ENCODE measurements at regions not wholly inside any gene's neighbourhood (a gene's known extent, or its start where the extent isn't known, plus 50 kb on each side); places are given as distances from the start of the nearest gene placed in this dataset.

- Mint-ChIP-seq H3K27ac (no peak overlapping the region), H3K4me1 (no peaks in the 10 kb centered on the region), H3K36me3 (ENCODE audit: low read depth) (no peaks in the 10 kb centered on the region), H3K27me3 (ENCODE audit: low read depth) (peaks cover 11% of the 10 kb centered on the region), H3K4me3 (no peak overlapping the region), H3K9me3 (peaks cover 4% of the 10 kb centered on the region)
- no peak for TF ChIP-seq CTCF (IDR thresholded peaks at IDR 0.05; ENCODE audit: unreplicated experiment in 3 of 3)
Measured at GRCh38 chr16:59181821-59182420, 447.8 kb upstream of the GOT2 start.

GRCh38 chr16:59180083-59180476 is 446.0 kb upstream of the GOT2 start:
- Mint-ChIP-seq H3K27me3 (ENCODE audit: low read depth) (peaks cover 11% of the 10 kb centered on the region), H3K4me3 (no peak overlapping the region), H3K27ac (no peak overlapping the region), H3K4me1 (no peaks in the 10 kb centered on the region), H3K36me3 (ENCODE audit: low read depth) (no peaks in the 10 kb centered on the region), H3K9me3 (no peaks in the 10 kb centered on the region)
- TF ChIP-seq CTCF (IDR thresholded peaks at IDR 0.05; ENCODE audit: unreplicated experiment in 3 of 3), result no peak

- Mint-ChIP-seq H3K4me3 (no peak overlapping the region), H3K4me1 (no peaks in the 10 kb centered on the region), H3K36me3 (ENCODE audit: low read depth) (no peaks in the 10 kb centered on the region), H3K27me3 (ENCODE audit: low read depth) (peaks cover 11% of the 10 kb centered on the region), H3K9me3 (no peaks in the 10 kb centered on the region), H3K27ac (no peak overlapping the region)
- TF ChIP-seq CTCF (IDR thresholded peaks at IDR 0.05; ENCODE audit: unreplicated experiment in 3 of 3), result no peak
Measured at GRCh38 chr16:59179446-59180082, 445.4 kb upstream of the GOT2 start.

DNA sequence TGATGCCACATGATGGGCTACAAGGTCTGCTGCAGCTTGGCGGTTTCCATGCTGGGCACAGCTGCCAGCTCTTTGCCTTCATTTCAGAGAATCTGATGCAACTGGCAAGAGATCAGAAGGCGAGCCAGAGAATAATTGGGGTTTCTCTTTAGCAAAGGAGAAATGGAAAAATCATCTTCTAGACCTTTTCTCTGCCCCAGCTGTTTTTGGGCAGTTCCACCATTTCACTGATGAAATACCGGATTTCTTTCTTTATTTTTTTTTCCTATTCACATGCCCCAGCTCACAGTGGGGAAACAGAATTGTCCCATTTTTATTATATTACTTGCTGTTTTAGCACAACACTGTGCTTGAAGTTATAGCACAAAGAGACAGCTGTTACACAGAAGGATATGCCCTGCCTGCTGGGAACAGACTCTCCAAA is 439.3 kb upstream of the GOT2 start:
- no peak overlapping the region for H3K27ac Mint-ChIP-seq
- H3K9me3 Mint-ChIP-seq, result no peaks in the 10 kb centered on the region
- H3K27me3 Mint-ChIP-seq (ENCODE audit: low read depth), result peaks cover 2% of the 10 kb centered on the region
- H3K4me1 Mint-ChIP-seq, result peaks cover 14% of the 10 kb centered on the region
- TF ChIP-seq CTCF (IDR thresholded peaks at IDR 0.05; ENCODE audit: unreplicated experiment in 3 of 3), result no peak
- no peak overlapping the region for H3K4me3 Mint-ChIP-seq
- H3K36me3 Mint-ChIP-seq (ENCODE audit: low read depth), result no peaks in the 10 kb centered on the region

DNA sequence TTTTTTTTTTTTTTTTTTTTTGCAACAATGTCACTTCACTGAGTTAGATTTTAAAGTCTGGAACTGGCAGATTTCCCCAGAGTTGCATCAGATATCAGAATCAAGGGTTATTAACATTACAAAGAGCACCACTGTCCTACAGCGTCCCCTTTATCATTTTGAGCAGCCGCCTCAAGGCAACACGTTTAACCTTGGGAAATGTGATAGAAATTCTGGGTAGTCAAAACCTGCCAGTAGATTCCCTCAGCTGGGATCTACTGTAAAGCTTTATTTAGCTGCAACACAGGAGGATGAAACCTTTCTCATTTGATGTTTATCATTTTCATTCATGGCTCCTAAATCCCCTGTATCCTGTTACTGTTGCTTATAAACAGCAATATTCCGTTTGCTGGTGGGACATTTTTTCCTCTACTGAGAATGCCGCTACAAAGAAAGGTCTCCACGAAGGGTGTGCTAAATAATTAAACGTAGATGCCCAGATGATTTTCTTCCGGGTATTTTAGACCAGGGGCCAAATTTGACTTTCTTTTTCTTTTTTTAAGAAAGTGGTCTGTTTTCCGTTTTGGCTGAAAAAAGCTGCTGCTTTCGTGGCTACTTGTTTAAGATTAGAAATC is 436.1 kb upstream of the GOT2 start:
- Mint-ChIP-seq H3K27me3 (ENCODE audit: low read depth) (no peaks in the 10 kb centered on the region), H3K4me1 (peaks cover 22% of the 10 kb centered on the region), H3K27ac (no peak overlapping the region), H3K36me3 (ENCODE audit: low read depth) (no peaks in the 10 kb centered on the region), H3K4me3 (no peak overlapping the region), H3K9me3 (no peaks in the 10 kb centered on the region)
- no peak for TF ChIP-seq CTCF (IDR thresholded peaks at IDR 0.05; ENCODE audit: unreplicated experiment in 3 of 3)

All from nephron (organoid).